GM19240 (cell line): ENCODE measurements at regions not wholly inside any gene's neighbourhood (a gene's known extent, or its start where the extent isn't known, plus 50 kb on each side); places are given as distances from the start of the nearest gene placed in this dataset.
"Not testable (repeated sequence)": the region's sequence is repeated elsewhere in the genome, so short reads cannot be mapped to it uniquely, and the experiment has no call there.

Experiments used
- DNase-seq: peaks from one replicate; pipeline ENCODE4 v3.0.0; 2011; ENCODE audit warnings: low spot score; ENCODE audit not compliant: insufficient read length

- DNase-seq = no peak
Measured at GRCh38 chr9:26789959-26790358, 102.6 kb downstream of the CAAP1 start.

- DNase-seq = no peak
Measured at GRCh38 chr9:26786564-26786963, 106.0 kb downstream of the CAAP1 start.

- no peak for DNase-seq
Measured at GRCh38 chr9:26782899-26783298, 109.7 kb downstream of the CAAP1 start.

DNA sequence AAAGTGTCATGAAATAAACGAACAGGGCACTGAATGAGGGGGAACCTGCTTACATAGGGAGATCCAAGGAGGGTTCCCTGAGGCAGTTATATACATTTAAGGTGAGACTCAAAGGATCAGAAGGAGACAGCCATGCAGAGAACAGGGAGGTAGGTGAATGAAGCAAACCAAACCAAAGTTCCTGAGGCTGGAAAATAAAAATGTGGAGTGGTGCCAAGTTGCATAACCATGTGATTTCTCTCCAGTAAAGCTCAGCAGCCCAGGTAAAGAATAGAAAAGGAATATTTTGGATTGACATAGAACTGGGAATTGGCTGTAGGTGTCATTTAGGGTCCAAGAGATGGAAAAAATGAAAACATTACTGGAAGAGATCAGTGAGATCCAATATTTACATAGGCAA lies 110.7 kb downstream of the CAAP1 start:
- DNase-seq = no peak

GRCh38 chr9:26780307-26780706 lies 112.3 kb downstream of the CAAP1 start:
- DNase-seq = not testable (repeated sequence)

DNA sequence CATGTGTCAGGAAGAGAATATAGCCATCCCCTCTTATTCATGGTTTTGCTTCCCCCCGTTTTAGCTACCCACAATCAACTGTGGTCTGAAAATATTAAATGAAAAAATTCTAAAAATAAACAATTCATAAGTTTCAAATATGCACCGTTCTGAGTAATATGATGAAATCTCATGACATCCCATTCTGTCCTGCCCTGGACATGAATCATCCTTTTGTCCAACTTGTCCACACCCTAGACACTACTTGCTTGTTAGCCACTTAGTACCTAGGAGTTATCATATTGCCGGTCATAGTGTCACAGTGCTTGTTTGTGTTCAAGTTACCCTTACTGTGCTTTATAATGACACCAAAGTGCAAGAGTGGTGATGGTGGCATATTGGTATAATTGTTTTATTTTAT lies 113.5 kb downstream of the CAAP1 start:
- DNase-seq = no peak

DNA sequence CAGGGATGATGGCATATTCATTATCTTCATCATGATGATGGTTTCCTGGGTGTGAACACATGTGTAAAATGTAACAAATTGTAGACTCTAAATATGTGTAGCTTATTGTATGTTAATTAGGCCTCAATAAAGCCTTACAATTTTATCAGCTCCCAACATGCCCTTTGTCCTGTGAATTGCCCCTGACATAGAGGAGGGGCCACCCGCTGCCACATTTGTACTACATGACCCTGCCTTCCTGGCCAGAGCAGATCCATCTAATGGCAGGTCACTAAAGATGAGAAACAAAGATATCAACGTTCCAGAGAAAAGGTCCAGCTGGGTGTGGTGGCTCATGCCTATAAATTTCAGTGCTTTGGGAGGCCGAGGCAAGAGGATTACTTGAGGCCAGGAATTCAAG lies 117.2 kb downstream of the CAAP1 start:
- DNase-seq = no peak

DNA sequence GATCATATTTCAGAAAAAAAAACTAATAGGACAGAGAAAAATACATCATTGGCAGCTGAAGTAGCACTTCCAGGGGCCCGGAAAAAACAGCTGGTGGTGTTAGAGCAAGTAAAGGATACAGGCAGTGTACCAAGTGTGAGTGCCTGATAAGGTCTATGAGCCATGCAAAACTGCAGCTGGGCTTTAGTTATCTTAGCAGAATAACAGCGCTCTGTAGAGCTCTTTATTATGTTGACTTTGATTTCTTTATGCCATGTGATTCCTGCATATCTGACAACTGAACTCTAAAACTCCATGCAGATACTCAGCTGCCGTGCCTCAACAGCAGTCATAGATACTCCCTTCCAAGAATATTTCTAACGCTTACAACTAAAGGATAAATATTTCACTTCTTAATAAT lies 119.5 kb downstream of the CAAP1 start:
- no peak for DNase-seq

DNA sequence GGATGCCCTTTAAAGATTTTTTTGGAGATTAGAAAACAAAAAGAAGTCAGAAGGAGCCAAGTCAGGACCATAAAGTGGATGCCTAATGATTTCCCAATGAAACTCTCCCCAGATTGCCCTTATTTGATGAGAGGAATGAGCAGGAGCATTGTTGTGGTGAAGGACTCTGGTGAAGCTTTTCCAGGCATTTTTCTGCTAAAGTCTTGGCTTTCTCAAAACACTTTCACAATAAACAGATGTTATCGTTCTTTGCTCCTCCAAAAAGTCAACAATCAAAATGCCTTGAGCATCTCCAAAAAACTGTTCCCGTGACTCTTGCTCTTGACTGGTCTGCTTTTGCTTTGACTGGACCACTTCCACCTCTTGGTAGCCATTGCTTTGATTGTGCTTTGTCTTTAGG lies 121.8 kb downstream of the CAAP1 start:
- no peak for DNase-seq

- DNase-seq = no peak
Measured at GRCh38 chr9:26768145-26768544, 124.5 kb downstream of the CAAP1 start.

DNA sequence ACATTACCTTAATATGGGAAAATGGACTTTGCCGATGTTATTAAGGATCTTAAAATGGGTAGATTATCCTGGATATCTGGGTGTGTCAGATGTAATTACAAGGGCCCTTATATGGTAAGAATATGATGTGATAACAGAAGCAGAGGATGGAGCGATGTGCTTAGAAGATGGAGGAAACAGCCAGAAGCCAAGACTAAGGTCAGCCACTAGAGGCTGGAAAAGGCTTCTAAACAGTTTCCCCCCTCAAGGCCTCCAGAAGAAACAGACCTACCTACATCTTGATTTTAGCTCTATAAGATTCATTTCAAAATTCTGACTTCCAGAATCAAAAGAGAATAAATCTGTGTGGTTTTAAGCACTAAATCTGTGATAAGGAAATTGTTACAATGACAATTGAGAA lies 131.9 kb downstream of the CAAP1 start:
- DNase-seq = no peak

DNA sequence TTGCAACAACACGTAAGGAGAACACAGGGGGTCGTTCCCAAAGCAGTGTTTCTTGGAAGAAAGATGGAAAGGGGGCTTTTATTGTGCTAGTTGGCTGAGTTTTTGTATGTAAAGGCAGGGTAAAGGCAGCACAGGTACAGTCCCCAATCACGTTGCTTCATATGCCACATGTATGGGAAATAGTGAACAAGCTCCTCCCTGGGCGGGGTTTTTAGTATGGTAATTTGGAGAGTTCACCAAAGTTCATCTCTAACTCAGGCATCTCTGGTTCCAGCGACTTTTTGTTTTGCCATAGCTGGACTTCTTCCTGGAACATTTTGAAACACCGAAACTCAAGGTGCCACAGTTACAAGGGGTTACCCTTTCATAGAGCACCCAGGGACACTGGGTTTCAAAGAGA lies 133.9 kb downstream of the CAAP1 start:
- DNase-seq = no peak

- no peak for DNase-seq
Measured at GRCh38 chr9:26756881-26757280, 135.7 kb downstream of the CAAP1 start.

DNA sequence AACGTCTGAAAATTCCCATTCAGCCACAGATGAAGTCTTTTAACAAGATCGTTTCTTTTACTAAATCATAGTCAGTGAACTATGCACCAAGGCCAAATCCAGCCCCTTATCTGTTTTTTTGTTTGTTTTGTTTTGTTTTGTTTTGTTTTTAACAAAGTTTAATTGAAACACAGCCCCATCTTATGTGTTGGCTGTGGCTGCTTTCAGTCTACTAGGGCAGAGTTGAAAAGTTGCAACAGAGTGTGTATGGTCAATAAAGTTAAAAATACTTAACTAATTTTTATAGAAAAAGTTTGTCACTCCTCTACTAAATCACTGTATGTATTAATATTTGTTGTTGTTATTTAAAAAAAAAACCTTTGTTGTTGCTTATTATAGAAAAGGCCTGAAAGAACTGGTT lies 137.1 kb downstream of the CAAP1 start:
- DNase-seq = no peak

DNA sequence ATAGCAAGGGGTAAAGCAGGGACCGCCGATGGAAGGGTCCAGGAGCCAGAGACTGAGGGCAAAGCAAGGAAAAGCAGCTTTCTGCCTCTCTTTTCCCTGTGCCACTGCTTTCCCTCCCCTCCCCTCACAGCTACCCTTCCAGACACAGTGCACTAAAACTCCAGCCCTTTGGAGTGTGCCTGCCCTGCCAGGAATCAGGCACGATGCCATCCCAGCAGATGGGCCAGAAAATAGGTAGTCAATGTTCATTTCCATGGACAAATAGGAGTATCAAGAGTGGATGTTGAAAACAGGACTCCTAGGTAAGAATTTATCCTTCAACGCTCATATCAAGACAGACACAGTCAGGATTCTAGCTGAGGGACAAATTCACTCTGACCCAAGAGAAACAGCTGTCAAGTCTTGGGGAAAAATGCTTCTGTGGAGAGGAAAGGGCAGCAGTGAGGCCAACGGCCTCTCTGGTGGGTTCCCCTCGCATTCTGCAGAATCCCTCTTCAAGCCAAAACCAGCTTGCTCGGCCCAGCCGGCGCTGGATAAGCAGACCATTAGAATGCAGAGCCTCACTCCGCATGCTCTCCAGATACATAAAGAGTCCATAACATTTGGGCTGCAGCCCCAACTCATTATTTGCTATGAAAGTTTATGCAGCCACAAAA lies 138.0 kb downstream of the CAAP1 start:
- DNase-seq = no peak

GRCh38 chr9:26753971-26754370 lies 138.6 kb downstream of the CAAP1 start:
- DNase-seq = no peak

- no peak for DNase-seq
Measured at GRCh38 chr9:26750162-26750561, 142.4 kb downstream of the CAAP1 start.

- DNase-seq = no peak
Measured at GRCh38 chr9:26748449-26749058, 144.0 kb downstream of the CAAP1 start.

- no peak for DNase-seq
Measured at GRCh38 chr9:26747611-26748010, 145.0 kb downstream of the CAAP1 start.

DNA sequence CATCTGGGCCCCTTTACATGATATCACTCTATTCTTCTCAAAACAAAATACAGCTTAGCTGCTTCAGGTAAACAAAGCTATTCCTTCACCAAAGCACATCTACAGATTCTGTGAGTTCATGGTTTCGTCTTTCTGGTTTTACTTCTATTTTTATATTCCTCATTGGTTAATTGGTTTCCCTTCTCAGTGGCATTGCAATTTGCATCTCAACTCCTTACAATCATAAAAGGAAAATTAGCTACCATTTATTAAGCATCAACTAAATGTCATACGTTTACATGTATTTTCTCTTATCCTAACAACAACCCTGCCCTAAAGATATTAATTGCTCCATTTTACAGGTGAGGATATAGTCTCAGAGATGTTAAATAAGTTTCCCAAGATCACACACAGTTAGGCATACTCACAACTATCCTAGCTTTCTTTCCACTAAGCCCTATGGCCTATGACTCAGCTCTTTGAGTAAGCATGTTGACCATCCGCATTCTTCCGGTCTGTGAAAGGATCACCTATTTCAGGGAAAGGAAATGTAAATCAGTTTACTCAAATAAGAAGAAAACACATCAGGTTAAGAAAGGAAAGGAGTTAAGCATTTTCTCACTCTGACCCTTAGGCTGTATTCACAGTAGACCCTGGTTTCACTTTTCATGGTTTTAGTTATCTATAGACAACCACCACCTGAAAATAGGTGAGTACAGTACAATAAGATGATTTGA lies 146.1 kb downstream of the CAAP1 start:
- peak; percentile 6 for DNase-seq

- DNase-seq = no peak
Measured at GRCh38 chr9:26745111-26745510, 147.5 kb downstream of the CAAP1 start.

GRCh38 chr9:26744191-26744965 lies 148.2 kb downstream of the CAAP1 start:
- no peak for DNase-seq
